ENCODE measurements at regions not wholly inside any gene's neighbourhood (a gene's known extent, or its start where the extent isn't known, plus 50 kb on each side); places are given as distances from the start of the nearest gene placed in this dataset.

DNA sequence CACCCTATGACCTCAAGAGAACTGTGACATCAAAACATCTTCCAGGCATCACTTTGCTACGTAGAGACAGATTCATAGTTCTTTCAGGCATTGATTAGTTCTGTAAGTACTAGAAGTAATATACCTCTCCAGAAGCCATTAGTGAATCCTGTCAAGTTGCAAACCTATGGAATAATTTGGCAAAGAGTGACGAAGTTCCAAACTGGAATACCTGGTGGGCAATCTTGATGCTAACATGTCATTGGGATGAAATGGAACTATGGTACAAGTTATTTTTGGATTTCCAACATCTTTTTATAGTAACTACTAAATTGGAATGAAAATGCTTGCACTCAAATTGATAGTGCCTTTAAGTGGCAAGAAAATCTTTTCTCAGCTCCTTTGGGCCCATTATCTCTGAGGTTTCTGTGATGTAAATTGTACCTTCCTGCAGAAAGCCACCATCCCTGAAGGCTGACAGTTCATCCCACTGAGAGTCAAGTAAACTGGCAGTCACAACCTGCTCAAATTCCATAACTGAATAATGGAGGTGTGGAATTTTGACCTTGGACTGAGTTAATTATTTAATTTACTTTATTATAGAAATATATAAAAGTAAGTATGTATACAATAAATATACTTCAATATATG lies 435.5 kb downstream of the DTWD2 start:
- Histone ChIP-seq H3K9me3 (ENCODE audit: control insufficient read depth, insufficient read depth, low read length) (no peaks in the 10 kb centered on the region), H3K79me2 (ENCODE audit: control insufficient read depth, low read length) (no peaks in the 10 kb centered on the region), H3K36me3 (ENCODE audit: control insufficient read depth, low read length) (no peaks in the 10 kb centered on the region), H4K20me1 (ENCODE audit: control insufficient read depth, insufficient read depth, low read depth, low read length) (no peaks in the 10 kb centered on the region), H3K4me1 (ENCODE audit: control insufficient read depth, low read length) (no peaks in the 10 kb centered on the region), H3K4me2 (ENCODE audit: low read length) (no peak overlapping the region), H3K27me3 (ENCODE audit: control insufficient read depth, low read length) (peaks cover 6% of the 10 kb centered on the region), H3K4me3 (ENCODE audit: low read length) (no peak overlapping the region), H3F3A (ENCODE audit: control insufficient read depth, insufficient read depth) (no peaks in the 10 kb centered on the region), H3K9me2 (replicated peaks; ENCODE audit: control insufficient read depth, low read length) (no peaks in the 10 kb centered on the region), H3K27ac (ENCODE audit: low read depth, low read length) (no peak overlapping the region)
- TF ChIP-seq EZH2phosphoT487 (IDR thresholded peaks at IDR 0.05; ENCODE audit: borderline replicate concordance, low read length): no peak
- TF ChIP-seq, protein P1, sequence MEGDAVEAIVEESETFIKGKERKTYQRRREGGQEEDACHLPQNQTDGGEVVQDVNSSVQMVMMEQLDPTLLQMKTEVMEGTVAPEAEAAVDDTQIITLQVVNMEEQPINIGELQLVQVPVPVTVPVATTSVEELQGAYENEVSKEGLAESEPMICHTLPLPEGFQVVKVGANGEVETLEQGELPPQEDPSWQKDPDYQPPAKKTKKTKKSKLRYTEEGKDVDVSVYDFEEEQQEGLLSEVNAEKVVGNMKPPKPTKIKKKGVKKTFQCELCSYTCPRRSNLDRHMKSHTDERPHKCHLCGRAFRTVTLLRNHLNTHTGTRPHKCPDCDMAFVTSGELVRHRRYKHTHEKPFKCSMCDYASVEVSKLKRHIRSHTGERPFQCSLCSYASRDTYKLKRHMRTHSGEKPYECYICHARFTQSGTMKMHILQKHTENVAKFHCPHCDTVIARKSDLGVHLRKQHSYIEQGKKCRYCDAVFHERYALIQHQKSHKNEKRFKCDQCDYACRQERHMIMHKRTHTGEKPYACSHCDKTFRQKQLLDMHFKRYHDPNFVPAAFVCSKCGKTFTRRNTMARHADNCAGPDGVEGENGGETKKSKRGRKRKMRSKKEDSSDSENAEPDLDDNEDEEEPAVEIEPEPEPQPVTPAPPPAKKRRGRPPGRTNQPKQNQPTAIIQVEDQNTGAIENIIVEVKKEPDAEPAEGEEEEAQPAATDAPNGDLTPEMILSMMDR (IDR thresholded peaks at IDR 0.05; ENCODE audit: low read depth, low read length, poor library complexity, severe bottlenecking): no peak

DNA sequence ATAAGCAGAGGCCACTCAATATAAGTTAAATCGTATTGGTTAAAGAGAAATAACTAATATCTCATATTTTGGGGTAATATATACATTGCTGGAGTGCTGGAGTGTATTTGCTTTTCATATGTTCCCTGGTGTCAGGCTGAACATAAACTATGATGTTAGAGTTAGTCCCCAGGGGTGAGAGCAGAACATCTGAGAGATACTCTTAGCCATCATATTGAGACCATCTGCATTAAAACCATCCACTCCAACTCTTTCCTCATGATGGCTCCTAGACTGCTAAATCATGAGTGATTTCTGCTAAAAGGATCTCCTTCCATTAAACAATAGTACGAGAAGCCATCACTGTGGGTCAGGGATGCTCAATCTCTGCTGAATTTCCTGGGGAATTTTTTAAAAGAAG lies 436.2 kb downstream of the DTWD2 start:
- H3K9me3 ChIP-seq (ENCODE audit: control insufficient read depth, insufficient read depth, low read length): no peaks in the 10 kb centered on the region
- no peak overlapping the region for H3K4me3 ChIP-seq (ENCODE audit: low read length)
- peaks cover 6% of the 10 kb centered on the region for H3K27me3 ChIP-seq (ENCODE audit: control insufficient read depth, low read length)
- H3K79me2 ChIP-seq (ENCODE audit: control insufficient read depth, low read length): no peaks in the 10 kb centered on the region
- H3K4me1 ChIP-seq (ENCODE audit: control insufficient read depth, low read length): no peaks in the 10 kb centered on the region
- TF ChIP-seq, protein P1 (IDR thresholded peaks at IDR 0.05; ENCODE audit: low read depth, low read length, poor library complexity, severe bottlenecking): no peak
- TF ChIP-seq EZH2phosphoT487 (IDR thresholded peaks at IDR 0.05; ENCODE audit: borderline replicate concordance, low read length): no peak
- H3K36me3 ChIP-seq (ENCODE audit: control insufficient read depth, low read length): no peaks in the 10 kb centered on the region
- H3K4me2 ChIP-seq (ENCODE audit: low read length): no peak overlapping the region
- H3F3A ChIP-seq (ENCODE audit: control insufficient read depth, insufficient read depth): no peaks in the 10 kb centered on the region
- no peak overlapping the region for H3K27ac ChIP-seq (ENCODE audit: low read depth, low read length)
- no peaks in the 10 kb centered on the region for H4K20me1 ChIP-seq (ENCODE audit: control insufficient read depth, insufficient read depth, low read depth, low read length)
- H3K9me2 ChIP-seq (replicated peaks; ENCODE audit: control insufficient read depth, low read length): no peaks in the 10 kb centered on the region

DNA sequence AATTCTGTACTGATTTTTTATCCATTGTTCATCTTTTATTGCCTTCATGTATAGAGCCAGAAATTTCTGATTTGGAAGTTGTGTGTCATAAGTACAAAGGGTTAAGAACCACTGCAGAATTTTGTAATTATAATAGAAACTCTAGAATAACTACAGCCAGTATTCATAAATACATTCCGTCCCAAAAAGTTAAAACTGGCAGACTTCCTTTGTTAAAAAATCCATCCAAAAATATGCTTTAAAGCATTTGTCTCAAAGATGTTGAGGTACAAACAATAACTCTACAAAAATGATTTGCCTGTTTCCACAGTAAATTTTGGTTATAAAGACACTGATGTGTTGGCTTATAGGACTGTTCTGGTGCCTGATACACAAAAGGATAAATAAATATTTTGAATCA lies 436.6 kb downstream of the DTWD2 start:
- Histone ChIP-seq H4K20me1 (ENCODE audit: control insufficient read depth, insufficient read depth, low read depth, low read length) (no peaks in the 10 kb centered on the region), H3K9me3 (ENCODE audit: control insufficient read depth, insufficient read depth, low read length) (no peaks in the 10 kb centered on the region), H3K27me3 (ENCODE audit: control insufficient read depth, low read length) (peaks cover 6% of the 10 kb centered on the region), H3K4me3 (ENCODE audit: low read length) (no peak overlapping the region), H3F3A (ENCODE audit: control insufficient read depth, insufficient read depth) (no peaks in the 10 kb centered on the region), H3K36me3 (ENCODE audit: control insufficient read depth, low read length) (no peaks in the 10 kb centered on the region), H3K9me2 (replicated peaks; ENCODE audit: control insufficient read depth, low read length) (no peaks in the 10 kb centered on the region), H3K79me2 (ENCODE audit: control insufficient read depth, low read length) (no peaks in the 10 kb centered on the region), H3K27ac (ENCODE audit: low read depth, low read length) (no peak overlapping the region), H3K4me2 (ENCODE audit: low read length) (no peak overlapping the region), H3K4me1 (ENCODE audit: control insufficient read depth, low read length) (no peaks in the 10 kb centered on the region)
- TF ChIP-seq EZH2phosphoT487 (IDR thresholded peaks at IDR 0.05; ENCODE audit: borderline replicate concordance, low read length): no peak
- TF ChIP-seq, protein P1 (IDR thresholded peaks at IDR 0.05; ENCODE audit: low read depth, low read length, poor library complexity, severe bottlenecking): no peak
